Adrenal gland (tissue), 9 donors: ENCODE measurements at regions not wholly inside any gene's neighbourhood (a gene's known extent, or its start where the extent isn't known, plus 50 kb on each side); places are given as distances from the start of the nearest gene placed in this dataset.
"Not testable (repeated sequence)": the region's sequence is repeated elsewhere in the genome, so short reads cannot be mapped to it uniquely, and the experiment has no call there.

Experiments
- DNase-seq, 7 donors: peaks; one replicate each; pipeline ENCODE4 v3.0.0-alpha.2; 2019 to 2020
- H3K27ac ChIP-seq, 5 donors: fragments of 200-600 bp; sonication (generic) in 4 of 5; 1 replicate in 3 of 5; 2 replicates in 2 of 5; pipeline versions ENCODE4 v1.5.1 to v1.8.0; 2016 to 2020; ENCODE audit warnings: mild to moderate bottlenecking in 1 of 5
- H3K27me3 ChIP-seq: fragments of 200-600 bp; 2 replicates; pipeline ENCODE4 v1.8.0; 2021
- H3K36me3 ChIP-seq, 2 donors: fragments of 200-600 bp; replicated peaks in 1 of 2; 1 replicate in 1 of 2; 2 replicates in 1 of 2; pipeline versions ENCODE4 v1.5.1 to v1.8.0; 2018 to 2022
- H3K4me1 ChIP-seq, 2 donors: fragments of 200-600 bp; replicated peaks in 1 of 2; 1 replicate in 1 of 2; 2 replicates in 1 of 2; pipeline versions ENCODE4 v1.5.1 to v1.8.0; 2018 to 2021
- H3K4me3 ChIP-seq, 4 donors: fragments of 200-600 bp; sonication (generic) in 3 of 4; one replicate each; pipeline ENCODE4 v1.5.1; 2016 to 2018
- H3K9me3 ChIP-seq, 3 donors: fragments of 200-600 bp; sonication (generic) in 1 of 3; replicated peaks in 1 of 3; 1 replicate in 2 of 3; 2 replicates in 1 of 3; pipeline versions ENCODE4 v1.5.1 to v1.8.0; 2016 to 2021
- CTCF ChIP-seq, 6 experiments: fragments of 450-650 bp in 4 of 6; fragments of 200-600 bp in 2 of 6; sonication (generic) in 1 of 6; IDR thresholded peaks; 1 replicate in 5 of 6; 2 replicates in 1 of 6; pipeline versions ENCODE4 v1.5.1 to v1.8.0; 2016 to 2021; ENCODE audit warnings: antibody characterized with exemption in 6 of 6, mild to moderate bottlenecking in 2 of 6, moderate library complexity in 1 of 6
- POLR2A ChIP-seq, 2 donors: fragments of 450-650 bp; IDR thresholded peaks; one replicate each; pipeline ENCODE4 v1.6.1; 2017; ENCODE audit warnings: antibody characterized with exemption in 2 of 2, mild to moderate bottlenecking in 2 of 2, moderate library complexity in 1 of 2
- WGBS, 4 donors: extraction: QIAGEN DNeasy Blood & Tissue Kit in 2 of 4; methylation state at CpG; one replicate each; pipeline versions ENCODE4 v1.1.5 to v1.1.7; 2013 to 2017; 5-methylcytosine and 5-hydroxymethylcytosine counted together
- intact Hi-C, 2 donors: fragments of 100-400 bp; cut with DNase I; formaldehyde crosslinking; loops; one replicate each; pipeline versions ENCODE4 v1.14.1 to v1.15.0; 2022 to 2023
- donor health status: healthy with polysubstance abuse.
- donor health status: Bipolar disorder and iron deficiency.
- donor health status: DM: yes; HTN: yes; CAD: no.
- donor health status: DM: no; HTN: no; CAD: no.
- donor health status: DM: no; HTN: no; CAD: no.

GRCh38 chr16:51834133-51834532, 683.1 kb upstream of the SALL1 start:
- Histone ChIP-seq H3K4me3 (no peak overlapping the region), H3K9me3 (no peaks in the 10 kb centered on the region), H3K4me1 (no peaks in the 10 kb centered on the region), H3K27ac (no peak overlapping the region), H3K36me3 (no peaks in the 10 kb centered on the region), H3K27me3 (no peaks in the 10 kb centered on the region)
- no peak for DNase-seq
- TF ChIP-seq CTCF (IDR thresholded peaks at IDR 0.05) (no peak), POLR2A (IDR thresholded peaks at IDR 0.05) (no peak)
- intact Hi-C loops: no loop called here
- 60 to 62% (median 61%) methylated on average over 10 of the region's 10 CpGs for WGBS, 4 donors

- 77 to 81% (median 79%) methylated on average over 6 of the region's 6 CpGs for WGBS, 4 donors
- intact Hi-C loops: no loop called here
- TF ChIP-seq POLR2A (IDR thresholded peaks at IDR 0.05) (no peak), CTCF (IDR thresholded peaks at IDR 0.05) (no peak)
- Histone ChIP-seq H3K36me3 (no peaks in the 10 kb centered on the region), H3K4me3 (no peak overlapping the region), H3K9me3 (no peaks in the 10 kb centered on the region), H3K27me3 (no peaks in the 10 kb centered on the region), H3K27ac (no peak overlapping the region), H3K4me1 (no peaks in the 10 kb centered on the region)
- DNase-seq: no peak
Measured at GRCh38 chr16:51831595-51832367, 680.7 kb upstream of the SALL1 start.

- H3K4me3 ChIP-seq, H3K4me1 ChIP-seq, intact Hi-C loops, H3K27ac ChIP-seq, H3K36me3 ChIP-seq, H3K27me3 ChIP-seq, H3K9me3 ChIP-seq, DNase-seq: not testable (repeated sequence)
- 87 to 90% (median 89%) methylated on average over 6 of the region's 6 CpGs for WGBS, 4 donors
Measured at GRCh38 chr16:51831034-51831433, 680.0 kb upstream of the SALL1 start.

GRCh38 chr16:51825779-51826178, 674.7 kb upstream of the SALL1 start:
- no peaks in the 10 kb centered on the region for H3K27me3 ChIP-seq
- no peak overlapping the region for H3K4me3 ChIP-seq
- intact Hi-C loops: no loop called here
- no peaks in the 10 kb centered on the region for H3K36me3 ChIP-seq
- DNase-seq: no peak
- H3K9me3 ChIP-seq: no peaks in the 10 kb centered on the region
- H3K27ac ChIP-seq: no peak overlapping the region
- no peak for TF ChIP-seq POLR2A (IDR thresholded peaks at IDR 0.05)
- TF ChIP-seq CTCF (IDR thresholded peaks at IDR 0.05): no peak
- no peaks in the 10 kb centered on the region for H3K4me1 ChIP-seq
- 76 to 86% (median 80%) methylated on average over 2 of the region's 2 CpGs for whole genome bisulfite sequencing, 4 donors

- H3K4me3 ChIP-seq: no peak overlapping the region
- TF ChIP-seq CTCF (IDR thresholded peaks at IDR 0.05): no peak
- H3K36me3 ChIP-seq: no peaks in the 10 kb centered on the region
- H3K27me3 ChIP-seq: no peaks in the 10 kb centered on the region
- intact Hi-C loops: loop anchor here in 1 of 2 donors (5.0 kb wide), 1 partner anchor 160 kb away; no protein-coding TSS in a partner anchor
- DNase-seq: no peak
- no peaks in the 10 kb centered on the region for H3K4me1 ChIP-seq
- WGBS, 4 donors: 60 to 67% (median 61%) methylated on average over 2 of the region's 2 CpGs
- H3K9me3 ChIP-seq: no peaks in the 10 kb centered on the region
- H3K27ac ChIP-seq: no peak overlapping the region
Measured at GRCh38 chr16:51822471-51822870, 671.4 kb upstream of the SALL1 start.
